IgD-negative memory B cell (primary cell): ENCODE measurements at regions not wholly inside any gene's neighbourhood (a gene's known extent, or its start where the extent isn't known, plus 50 kb on each side); places are given as distances from the start of the nearest gene placed in this dataset.

Experiments used
- H3K27ac Mint-ChIP-seq, 3 donors: one replicate each; pipeline ENCODE4 v1.8.0; 2020 to 2022; ENCODE audit warnings: mild to moderate bottlenecking in 3 of 3, mixed read lengths in 3 of 3, moderate library complexity in 1 of 3
- H3K27me3 Mint-ChIP-seq: one replicate; pipeline ENCODE4 v1.8.0; 2021; ENCODE audit warnings: mixed read lengths
- H3K36me3 Mint-ChIP-seq: one replicate; pipeline ENCODE4 v1.8.0; 2020; ENCODE audit warnings: mild to moderate bottlenecking, mixed read lengths
- H3K4me1 Mint-ChIP-seq, 3 donors: one replicate each; pipeline ENCODE4 v1.8.0; 2020 to 2022; ENCODE audit warnings: mixed read lengths in 3 of 3, mild to moderate bottlenecking in 1 of 3
- H3K4me3 Mint-ChIP-seq, 4 donors: one replicate each; pipeline ENCODE4 v1.8.0; 2020 to 2022; ENCODE audit warnings: mild to moderate bottlenecking in 4 of 4, mixed read lengths in 4 of 4, moderate library complexity in 3 of 4
- H3K9me3 Mint-ChIP-seq, 3 donors: one replicate each; pipeline ENCODE4 v1.8.0; 2020 to 2021; ENCODE audit warnings: mixed read lengths in 3 of 3, mild to moderate bottlenecking in 1 of 3

- H3K27me3 Mint-ChIP-seq = peaks cover 4% of the 10 kb centered on the region
- H3K9me3 Mint-ChIP-seq = peaks cover 7 to 21% (median 17%) of the 10 kb centered on the region in 3 donors
- no peak overlapping the region for H3K27ac Mint-ChIP-seq
- no peaks in the 10 kb centered on the region for H3K4me1 Mint-ChIP-seq
- H3K4me3 Mint-ChIP-seq = no peak overlapping the region
- no peaks in the 10 kb centered on the region for H3K36me3 Mint-ChIP-seq
Observed at GRCh38 chr12:69141074-69141473, 98.3 kb upstream of the CPSF6 start.

GRCh38 chr12:69149270-69149669 lies 90.1 kb upstream of the CPSF6 start:
- Mint-ChIP-seq H3K4me1 (peaks cover 0 to 2% (median 0%) of the 10 kb centered on the region in 3 donors), H3K36me3 (no peaks in the 10 kb centered on the region), H3K9me3 (no peaks in the 10 kb centered on the region), H3K27me3 (no peaks in the 10 kb centered on the region), H3K4me3 (no peak overlapping the region), H3K27ac (no peak overlapping the region)

- no peaks in the 10 kb centered on the region for H3K9me3 Mint-ChIP-seq
- H3K27ac Mint-ChIP-seq = no peak overlapping the region
- H3K4me1 Mint-ChIP-seq = peaks cover 0 to 6% (median 2%) of the 10 kb centered on the region in 3 donors
- H3K27me3 Mint-ChIP-seq = no peaks in the 10 kb centered on the region
- no peak overlapping the region for H3K4me3 Mint-ChIP-seq
- H3K36me3 Mint-ChIP-seq = no peaks in the 10 kb centered on the region
Observed at GRCh38 chr12:69150083-69150795, 89.1 kb upstream of the CPSF6 start.

- Mint-ChIP-seq H3K4me1 (peaks cover 0 to 6% (median 2%) of the 10 kb centered on the region in 3 donors), H3K4me3 (no peak overlapping the region), H3K27me3 (no peaks in the 10 kb centered on the region), H3K36me3 (no peaks in the 10 kb centered on the region), H3K27ac (no peak overlapping the region), H3K9me3 (no peaks in the 10 kb centered on the region)
Observed at GRCh38 chr12:69150796-69151127, 88.6 kb upstream of the CPSF6 start.

- Mint-ChIP-seq H3K4me1 (peaks cover 0 to 6% (median 2%) of the 10 kb centered on the region in 3 donors), H3K36me3 (no peaks in the 10 kb centered on the region), H3K27ac (no peak overlapping the region), H3K27me3 (no peaks in the 10 kb centered on the region), H3K9me3 (no peaks in the 10 kb centered on the region), H3K4me3 (no peak overlapping the region)
Observed at GRCh38 chr12:69151254-69151764, 88.1 kb upstream of the CPSF6 start.

- Mint-ChIP-seq H3K4me1 (peaks cover 4 to 13% (median 10%) of the 10 kb centered on the region in 3 donors), H3K36me3 (no peaks in the 10 kb centered on the region), H3K27ac (peak overlapping the region in 1 of 3 donors; percentile 6), H3K27me3 (no peaks in the 10 kb centered on the region), H3K9me3 (no peaks in the 10 kb centered on the region), H3K4me3 (no peak overlapping the region)
Observed at GRCh38 chr12:69154585-69155363, 84.6 kb upstream of the CPSF6 start.

GRCh38 chr12:69157023-69157655 lies 82.2 kb upstream of the CPSF6 start:
- Mint-ChIP-seq H3K4me3 (peak overlapping the region in 3 of 4 donors; percentile 25 to 83 (median 47)), H3K36me3 (no peaks in the 10 kb centered on the region), H3K27me3 (no peaks in the 10 kb centered on the region), H3K4me1 (peaks cover 4 to 16% (median 11%) of the 10 kb centered on the region in 3 donors), H3K27ac (no peak overlapping the region), H3K9me3 (no peaks in the 10 kb centered on the region)

GRCh38 chr12:69161829-69162228 lies 77.5 kb upstream of the CPSF6 start:
- Mint-ChIP-seq H3K36me3 (no peaks in the 10 kb centered on the region), H3K27me3 (no peaks in the 10 kb centered on the region), H3K4me1 (peaks cover 4 to 9% (median 7%) of the 10 kb centered on the region in 3 donors), H3K9me3 (no peaks in the 10 kb centered on the region), H3K27ac (no peak overlapping the region), H3K4me3 (no peak overlapping the region)

GRCh38 chr12:69163681-69164362 lies 75.5 kb upstream of the CPSF6 start:
- Mint-ChIP-seq H3K36me3 (no peaks in the 10 kb centered on the region), H3K27ac (no peak overlapping the region), H3K4me3 (no peak overlapping the region)

GRCh38 chr12:69167648-69168165 lies 71.7 kb upstream of the CPSF6 start:
- H3K27me3 Mint-ChIP-seq = no peaks in the 10 kb centered on the region
- peaks cover 2% of the 10 kb centered on the region for H3K36me3 Mint-ChIP-seq
- H3K4me1 Mint-ChIP-seq = no peaks in the 10 kb centered on the region
- no peak overlapping the region for H3K27ac Mint-ChIP-seq
- H3K9me3 Mint-ChIP-seq = no peaks in the 10 kb centered on the region
- H3K4me3 Mint-ChIP-seq = no peak overlapping the region

More at GRCh38 chr12:69163681-69164362, 75.5 kb upstream of the CPSF6 start:
- Mint-ChIP-seq H3K27me3 (no peaks in the 10 kb centered on the region), H3K4me1 (peaks cover 0 to 3% (median 2%) of the 10 kb centered on the region in 3 donors), H3K9me3 (no peaks in the 10 kb centered on the region)

- no peaks in the 10 kb centered on the region for H3K9me3 Mint-ChIP-seq
- no peak overlapping the region for H3K4me3 Mint-ChIP-seq
- H3K27me3 Mint-ChIP-seq = no peaks in the 10 kb centered on the region
- peaks cover 2% of the 10 kb centered on the region for H3K36me3 Mint-ChIP-seq
- no peak overlapping the region for H3K27ac Mint-ChIP-seq
- H3K4me1 Mint-ChIP-seq = no peaks in the 10 kb centered on the region
Observed at GRCh38 chr12:69168363-69168762, 71.0 kb upstream of the CPSF6 start.

- Mint-ChIP-seq H3K4me1 (no peaks in the 10 kb centered on the region), H3K27ac (no peak overlapping the region), H3K4me3 (no peak overlapping the region), H3K9me3 (no peaks in the 10 kb centered on the region), H3K27me3 (no peaks in the 10 kb centered on the region), H3K36me3 (peaks cover 2% of the 10 kb centered on the region)
Observed at GRCh38 chr12:69168828-69169227, 70.5 kb upstream of the CPSF6 start.

GRCh38 chr12:69170293-69170692 lies 69.1 kb upstream of the CPSF6 start:
- no peaks in the 10 kb centered on the region for H3K4me1 Mint-ChIP-seq
- no peaks in the 10 kb centered on the region for H3K9me3 Mint-ChIP-seq
- H3K36me3 Mint-ChIP-seq = peaks cover 2% of the 10 kb centered on the region
- no peak overlapping the region for H3K4me3 Mint-ChIP-seq
- H3K27ac Mint-ChIP-seq = no peak overlapping the region
- no peaks in the 10 kb centered on the region for H3K27me3 Mint-ChIP-seq

GRCh38 chr12:69171881-69172280 lies 67.5 kb upstream of the CPSF6 start:
- Mint-ChIP-seq H3K4me1 (no peaks in the 10 kb centered on the region), H3K4me3 (no peak overlapping the region), H3K36me3 (peaks cover 2% of the 10 kb centered on the region), H3K27me3 (no peaks in the 10 kb centered on the region), H3K9me3 (peaks cover 0 to 3% (median 0%) of the 10 kb centered on the region in 3 donors), H3K27ac (no peak overlapping the region)
